Mucosa of stomach (tissue), 1 donor: ENCODE measurements at regions not wholly inside any gene's neighbourhood (a gene's known extent, or its start where the extent isn't known, plus 50 kb on each side); places are given as distances from the start of the nearest gene placed in this dataset.

ENCODE experiments used
- H3K27me3 ChIP-seq: one replicate; pipeline ENCODE4 v1.7.0; 2013; ENCODE audit warnings: mild to moderate bottlenecking, low read length; ENCODE audit not compliant: control insufficient read depth, insufficient read depth
- H3K36me3 ChIP-seq: one replicate; pipeline ENCODE4 v1.7.0; 2013; ENCODE audit warnings: low read length; ENCODE audit not compliant: control insufficient read depth, insufficient read depth
- H3K4me1 ChIP-seq: one replicate; pipeline ENCODE4 v1.7.0; 2013; ENCODE audit warnings: mild to moderate bottlenecking, low read length; ENCODE audit not compliant: control insufficient read depth, insufficient read depth
- H3K4me3 ChIP-seq: one replicate; pipeline ENCODE4 v1.7.0; 2013; ENCODE audit warnings: low read length
- H3K9ac ChIP-seq: one replicate; pipeline ENCODE4 v1.7.0; 2013; ENCODE audit warnings: mild to moderate bottlenecking, low read length, moderate library complexity
- H3K9me3 ChIP-seq: one replicate; pipeline ENCODE4 v1.7.0; 2013; ENCODE audit warnings: mild to moderate bottlenecking, low read length, moderate library complexity; ENCODE audit not compliant: control insufficient read depth
- donor health status: Pancreatic carcinoma.

DNA sequence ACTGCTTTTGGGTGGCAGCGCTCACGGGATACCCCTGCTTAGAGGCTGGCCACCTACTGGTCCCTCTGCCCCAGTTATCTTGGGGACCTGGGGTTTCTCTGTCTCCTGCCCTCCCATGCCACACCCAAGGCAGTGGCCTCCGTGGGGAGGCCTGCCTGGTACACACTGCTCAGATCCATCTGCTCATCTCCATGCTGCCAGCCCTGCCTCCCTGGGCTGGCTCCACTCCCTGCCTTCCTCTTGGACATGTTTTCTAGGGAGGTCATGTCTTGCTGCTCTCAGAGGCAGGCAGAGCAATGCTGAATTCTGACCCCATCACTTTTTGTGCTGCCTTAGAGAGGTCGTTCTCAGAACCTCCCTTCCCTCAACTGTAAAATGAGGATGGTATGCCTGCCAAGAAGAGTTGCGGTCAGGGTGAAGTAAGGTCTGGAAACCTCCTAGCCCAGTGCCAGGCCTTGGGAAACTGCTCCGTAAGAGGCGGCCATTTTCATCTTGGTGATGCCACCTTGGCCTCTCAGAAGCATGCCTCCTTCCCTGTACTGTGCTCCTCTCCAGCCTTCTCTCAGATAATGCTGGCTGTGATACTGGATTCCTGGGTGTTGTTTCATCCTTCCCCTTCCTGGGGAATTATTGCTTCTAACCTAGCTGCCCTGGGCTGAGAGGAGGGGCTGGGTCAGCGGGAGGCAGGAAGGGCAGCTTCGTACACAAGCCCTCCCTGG, 186.4 kb upstream of the ZBED5 start:
- H3K9ac ChIP-seq, result no peak overlapping the region
- H3K27me3 ChIP-seq, result no peaks in the 10 kb centered on the region
- no peak overlapping the region for H3K4me3 ChIP-seq
- no peaks in the 10 kb centered on the region for H3K36me3 ChIP-seq
- H3K4me1 ChIP-seq, result no peaks in the 10 kb centered on the region
- H3K9me3 ChIP-seq, result no peaks in the 10 kb centered on the region

GRCh38 chr11:11043721-11044120, 185.9 kb upstream of the ZBED5 start:
- Histone ChIP-seq H3K9me3 (no peaks in the 10 kb centered on the region), H3K4me1 (no peaks in the 10 kb centered on the region), H3K9ac (no peak overlapping the region), H3K36me3 (no peaks in the 10 kb centered on the region), H3K4me3 (no peak overlapping the region), H3K27me3 (no peaks in the 10 kb centered on the region)

DNA sequence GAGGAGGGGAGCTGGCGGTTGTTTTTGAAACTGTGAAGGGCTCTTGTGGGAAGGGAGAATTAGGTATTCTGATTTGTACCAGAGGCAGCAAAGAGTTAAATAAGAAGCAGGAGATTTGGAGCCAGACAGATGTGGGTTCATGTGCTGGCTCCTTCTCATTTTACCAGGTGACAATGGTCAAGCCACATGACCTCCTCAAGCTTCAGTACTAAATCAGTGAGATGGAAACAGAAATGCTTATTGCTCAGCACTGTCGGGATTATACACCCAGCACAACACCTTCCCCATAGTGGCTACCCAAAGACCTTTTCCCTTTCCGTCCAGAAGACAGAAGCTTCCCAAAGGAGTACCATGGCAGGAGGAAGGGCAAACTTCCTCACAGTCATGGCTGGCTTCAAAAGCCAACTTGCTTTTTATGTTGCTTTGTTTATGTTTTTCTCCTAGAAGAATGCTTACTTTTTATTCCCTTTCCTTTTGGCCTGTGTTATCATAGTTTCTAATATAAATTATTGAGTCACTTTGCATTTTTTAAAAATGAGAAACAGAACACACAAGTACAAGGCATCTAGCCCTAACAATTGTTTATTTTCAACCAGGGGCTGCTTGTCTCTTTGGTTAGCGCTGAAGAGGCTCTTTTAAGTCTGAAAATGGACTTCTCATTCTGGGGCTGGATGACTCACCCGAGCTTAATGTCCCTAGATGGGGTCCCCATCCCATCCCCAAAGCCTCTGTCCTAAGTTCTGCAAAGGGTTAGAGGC, 181.5 kb upstream of the ZBED5 start:
- Histone ChIP-seq H3K9ac (no peak overlapping the region), H3K36me3 (no peaks in the 10 kb centered on the region), H3K27me3 (no peaks in the 10 kb centered on the region), H3K4me1 (no peaks in the 10 kb centered on the region), H3K4me3 (no peak overlapping the region), H3K9me3 (no peaks in the 10 kb centered on the region)

GRCh38 chr11:11038782-11039181, 180.9 kb upstream of the ZBED5 start:
- H3K9ac ChIP-seq, result no peak overlapping the region
- H3K27me3 ChIP-seq, result no peaks in the 10 kb centered on the region
- H3K9me3 ChIP-seq, result no peaks in the 10 kb centered on the region
- H3K4me3 ChIP-seq, result no peak overlapping the region
- no peaks in the 10 kb centered on the region for H3K4me1 ChIP-seq
- H3K36me3 ChIP-seq, result no peaks in the 10 kb centered on the region

- Histone ChIP-seq H3K36me3 (no peaks in the 10 kb centered on the region), H3K4me3 (no peak overlapping the region), H3K4me1 (no peaks in the 10 kb centered on the region), H3K9ac (no peak overlapping the region), H3K9me3 (no peaks in the 10 kb centered on the region), H3K27me3 (no peaks in the 10 kb centered on the region)
Measured at GRCh38 chr11:11038352-11038751, 180.5 kb upstream of the ZBED5 start.

- no peaks in the 10 kb centered on the region for H3K27me3 ChIP-seq
- no peak overlapping the region for H3K9ac ChIP-seq
- H3K4me1 ChIP-seq, result no peaks in the 10 kb centered on the region
- H3K36me3 ChIP-seq, result no peaks in the 10 kb centered on the region
- no peak overlapping the region for H3K4me3 ChIP-seq
- H3K9me3 ChIP-seq, result no peaks in the 10 kb centered on the region
Measured at GRCh38 chr11:11036848-11037732, 179.2 kb upstream of the ZBED5 start.

DNA sequence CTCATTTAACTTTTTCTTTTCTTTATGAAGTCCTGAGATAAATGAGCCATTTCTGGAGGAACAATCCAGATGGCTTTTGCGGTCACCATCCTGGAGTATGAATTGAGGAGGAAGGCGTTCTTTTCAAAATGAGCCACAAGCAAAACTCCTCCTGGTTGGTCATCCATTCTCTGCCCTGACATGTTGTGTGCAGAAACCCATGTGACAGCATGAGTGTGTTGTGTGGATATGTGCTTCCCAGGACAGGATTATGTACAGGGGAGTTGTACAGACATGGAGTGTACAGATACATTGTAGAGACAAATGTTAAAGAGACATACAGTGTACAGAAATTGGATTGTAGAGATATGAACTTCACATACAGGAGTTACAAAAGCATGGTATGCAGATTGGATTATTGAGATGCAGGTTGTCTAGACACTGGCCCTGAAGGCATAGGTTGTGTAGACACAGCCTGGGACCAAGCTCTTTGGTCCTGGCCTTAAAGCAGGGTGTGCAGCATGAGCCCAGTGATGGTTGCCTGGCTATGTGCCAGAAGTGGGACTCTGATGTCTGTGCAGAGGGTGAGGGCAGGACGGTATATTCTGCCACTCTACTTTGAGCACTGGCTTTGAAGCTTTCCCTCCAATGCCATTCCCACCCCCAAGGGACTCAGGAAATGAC, 178.5 kb upstream of the ZBED5 start:
- Histone ChIP-seq H3K4me1 (no peaks in the 10 kb centered on the region), H3K27me3 (no peaks in the 10 kb centered on the region), H3K9ac (no peak overlapping the region), H3K36me3 (no peaks in the 10 kb centered on the region), H3K9me3 (no peaks in the 10 kb centered on the region), H3K4me3 (no peak overlapping the region)

- Histone ChIP-seq H3K27me3 (no peaks in the 10 kb centered on the region), H3K36me3 (no peaks in the 10 kb centered on the region), H3K4me1 (no peaks in the 10 kb centered on the region), H3K9ac (no peak overlapping the region), H3K9me3 (no peaks in the 10 kb centered on the region), H3K4me3 (no peak overlapping the region)
Measured at GRCh38 chr11:11035331-11035730, 177.5 kb upstream of the ZBED5 start.

DNA sequence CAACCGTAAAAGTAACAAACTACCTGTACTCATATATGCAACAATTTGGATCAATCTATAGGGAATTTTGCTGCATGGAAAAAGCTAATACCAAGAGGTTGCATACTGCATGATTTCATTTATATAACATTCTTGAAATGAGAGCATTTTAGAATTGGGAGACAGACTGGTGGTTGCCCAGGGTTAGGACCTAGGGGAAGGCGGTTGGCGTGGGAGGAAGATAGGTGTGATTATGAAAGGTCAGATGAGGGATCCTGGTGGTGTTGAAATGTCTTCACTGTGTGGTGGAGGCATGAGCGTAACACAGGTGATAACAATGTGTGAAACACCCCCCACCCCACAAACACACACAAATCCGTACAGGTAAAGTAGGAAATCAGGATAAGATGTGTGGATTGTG, 176.6 kb upstream of the ZBED5 start:
- no peaks in the 10 kb centered on the region for H3K36me3 ChIP-seq

GRCh38 chr11:11032066-11032465, 174.2 kb upstream of the ZBED5 start:
- Histone ChIP-seq H3K4me1 (no peaks in the 10 kb centered on the region), H3K9ac (no peak overlapping the region), H3K4me3 (no peak overlapping the region), H3K27me3 (no peaks in the 10 kb centered on the region), H3K36me3 (no peaks in the 10 kb centered on the region), H3K9me3 (no peaks in the 10 kb centered on the region)

More for the DNA sequence above, 176.6 kb upstream of the ZBED5 start:
- no peaks in the 10 kb centered on the region for H3K27me3 ChIP-seq
- no peak overlapping the region for H3K9ac ChIP-seq
- H3K9me3 ChIP-seq, result no peaks in the 10 kb centered on the region
- no peak overlapping the region for H3K4me3 ChIP-seq
- H3K4me1 ChIP-seq, result no peaks in the 10 kb centered on the region

DNA sequence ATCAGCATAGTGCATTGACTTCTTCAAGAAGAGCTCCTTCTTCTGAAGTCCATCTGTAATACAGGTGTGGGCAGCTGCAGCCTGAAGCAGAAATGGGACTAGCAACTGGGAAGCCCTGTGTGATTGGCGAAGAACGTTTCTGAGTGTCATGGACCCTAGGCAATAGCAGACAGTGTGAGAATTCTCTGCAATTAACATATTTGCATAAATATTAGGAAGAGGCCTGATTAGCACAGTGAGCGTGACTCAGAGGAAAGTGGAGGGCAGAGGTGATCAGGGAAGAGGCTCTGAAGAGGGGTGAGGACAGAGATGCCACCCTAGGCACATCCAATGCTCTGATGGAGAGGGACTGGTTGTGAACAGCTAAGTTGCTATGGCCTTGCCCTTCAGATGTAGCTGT, 171.2 kb upstream of the ZBED5 start:
- H3K36me3 ChIP-seq, result no peaks in the 10 kb centered on the region
- H3K9me3 ChIP-seq, result no peaks in the 10 kb centered on the region
- H3K9ac ChIP-seq, result no peak overlapping the region
- H3K4me1 ChIP-seq, result no peaks in the 10 kb centered on the region
- no peaks in the 10 kb centered on the region for H3K27me3 ChIP-seq
- no peak overlapping the region for H3K4me3 ChIP-seq
